Mesothelial cell of epicardium (in vitro differentiated cells): ENCODE measurements at regions not wholly inside any gene's neighbourhood (a gene's known extent, or its start where the extent isn't known, plus 50 kb on each side); places are given as distances from the start of the nearest gene placed in this dataset.

Source experiments
- DNase-seq, 2 experiments: peaks; one replicate each; pipeline ENCODE4 v3.0.0; 2021; ENCODE audit warnings: low spot score in 2 of 2; ENCODE audit not compliant: unreplicated experiment in 2 of 2
- H3K27ac Mint-ChIP-seq: 2 replicates; pipeline ENCODE4 v1.8.0; 2021; ENCODE audit warnings: mixed read lengths
- H3K27me3 Mint-ChIP-seq: 2 replicates; pipeline ENCODE4 v1.8.0; 2021; ENCODE audit warnings: low read depth, mixed read lengths
- H3K36me3 Mint-ChIP-seq: 2 replicates; pipeline ENCODE4 v1.8.0; 2021; ENCODE audit warnings: mixed read lengths
- H3K4me1 Mint-ChIP-seq: 2 replicates; pipeline ENCODE4 v1.8.0; 2021; ENCODE audit warnings: mixed read lengths
- H3K4me3 Mint-ChIP-seq: 2 replicates; pipeline ENCODE4 v1.8.0; 2021; ENCODE audit warnings: mild to moderate bottlenecking, moderate library complexity, mixed read lengths
- H3K9me3 Mint-ChIP-seq: 2 replicates; pipeline ENCODE4 v1.8.0; 2021; ENCODE audit warnings: mixed read lengths
- TF ChIP-seq, protein P1 (sequence below): fragments of 200-600 bp; sonication (generic); IDR thresholded peaks from one replicate; pipeline ENCODE4 v1.5.0; 2021; ENCODE audit warnings: antibody characterized with exemption; ENCODE audit not compliant: unreplicated experiment

DNA sequence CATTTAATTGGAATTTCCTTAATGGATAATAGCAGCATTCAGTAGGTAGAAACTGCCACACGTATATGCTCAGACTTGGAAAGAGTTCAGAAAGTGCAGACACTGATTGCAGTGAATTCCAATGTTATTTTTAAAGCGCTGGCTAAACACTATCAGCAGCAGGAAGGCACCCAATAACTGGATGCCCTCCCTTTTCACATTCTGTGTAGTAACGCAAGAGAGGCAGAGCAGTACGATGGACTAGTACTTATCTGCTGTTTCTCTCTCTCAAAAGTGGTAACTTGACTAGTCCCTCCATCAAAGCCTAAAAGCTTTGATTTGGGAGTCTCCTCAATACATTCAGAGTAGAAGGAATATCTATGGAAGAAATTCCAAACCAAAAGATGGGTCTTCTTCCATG is 791.0 kb downstream of the TMTC2 start:
- peaks cover 3% of the 10 kb centered on the region for H3K9me3 Mint-ChIP-seq
- H3K36me3 Mint-ChIP-seq: no peaks in the 10 kb centered on the region
- peaks cover 12% of the 10 kb centered on the region for H3K4me1 Mint-ChIP-seq
- H3K4me3 Mint-ChIP-seq: no peak overlapping the region
- H3K27ac Mint-ChIP-seq: peak overlapping the region; percentile 51
- no peaks in the 10 kb centered on the region for H3K27me3 Mint-ChIP-seq
- no peak for DNase-seq
- TF ChIP-seq, protein P1, sequence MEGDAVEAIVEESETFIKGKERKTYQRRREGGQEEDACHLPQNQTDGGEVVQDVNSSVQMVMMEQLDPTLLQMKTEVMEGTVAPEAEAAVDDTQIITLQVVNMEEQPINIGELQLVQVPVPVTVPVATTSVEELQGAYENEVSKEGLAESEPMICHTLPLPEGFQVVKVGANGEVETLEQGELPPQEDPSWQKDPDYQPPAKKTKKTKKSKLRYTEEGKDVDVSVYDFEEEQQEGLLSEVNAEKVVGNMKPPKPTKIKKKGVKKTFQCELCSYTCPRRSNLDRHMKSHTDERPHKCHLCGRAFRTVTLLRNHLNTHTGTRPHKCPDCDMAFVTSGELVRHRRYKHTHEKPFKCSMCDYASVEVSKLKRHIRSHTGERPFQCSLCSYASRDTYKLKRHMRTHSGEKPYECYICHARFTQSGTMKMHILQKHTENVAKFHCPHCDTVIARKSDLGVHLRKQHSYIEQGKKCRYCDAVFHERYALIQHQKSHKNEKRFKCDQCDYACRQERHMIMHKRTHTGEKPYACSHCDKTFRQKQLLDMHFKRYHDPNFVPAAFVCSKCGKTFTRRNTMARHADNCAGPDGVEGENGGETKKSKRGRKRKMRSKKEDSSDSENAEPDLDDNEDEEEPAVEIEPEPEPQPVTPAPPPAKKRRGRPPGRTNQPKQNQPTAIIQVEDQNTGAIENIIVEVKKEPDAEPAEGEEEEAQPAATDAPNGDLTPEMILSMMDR: no peak

DNA sequence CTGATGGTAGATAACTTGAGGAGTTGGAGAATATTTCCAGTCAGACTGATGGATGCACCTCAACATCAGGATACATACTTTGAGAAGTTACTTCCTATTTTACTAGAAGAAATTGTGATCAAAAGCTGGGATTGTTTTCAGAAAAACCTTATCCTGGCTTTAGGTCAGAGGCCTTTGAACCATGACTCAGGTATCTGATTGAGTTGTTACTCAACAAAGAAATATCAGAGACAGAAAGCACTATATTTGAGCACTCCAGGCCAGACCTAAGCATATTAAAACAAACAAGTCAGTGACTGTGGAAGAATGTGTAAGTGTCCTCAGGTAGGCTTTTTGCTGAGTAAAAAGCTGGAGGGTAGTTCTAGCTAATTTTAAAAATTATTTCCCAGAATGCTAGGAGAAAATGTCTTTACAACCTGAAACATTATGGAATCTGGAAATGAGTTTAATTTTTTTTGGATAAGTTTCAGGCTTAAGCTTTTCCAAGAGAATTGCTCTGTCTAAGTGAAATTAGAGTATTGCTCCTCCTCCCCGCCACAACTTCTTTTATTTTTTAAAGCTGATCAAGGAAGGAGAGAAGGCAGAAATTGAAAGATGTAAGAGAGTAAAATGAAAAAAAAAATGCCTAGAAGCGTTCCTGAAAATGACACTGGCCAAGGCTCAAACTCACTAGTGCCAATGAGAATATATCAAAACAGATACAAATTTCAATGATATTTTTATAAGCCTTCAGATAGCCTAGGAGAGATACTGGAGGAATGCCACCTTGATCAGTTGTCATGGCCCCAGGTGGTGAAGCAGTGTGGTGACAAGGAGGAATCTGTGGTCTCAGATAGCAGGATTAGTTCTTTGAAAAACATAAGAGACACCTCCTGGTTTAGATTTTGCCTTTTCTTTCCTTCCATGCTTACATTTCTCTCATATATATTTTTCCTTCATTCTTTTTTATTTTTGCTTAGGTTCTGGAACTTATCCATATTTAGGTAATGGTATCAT is 790.3 kb downstream of the TMTC2 start:
- peaks cover 2% of the 10 kb centered on the region for H3K9me3 Mint-ChIP-seq
- peak overlapping the region; percentile 51 for H3K27ac Mint-ChIP-seq
- H3K4me3 Mint-ChIP-seq: no peak overlapping the region
- no peaks in the 10 kb centered on the region for H3K36me3 Mint-ChIP-seq
- no peak for DNase-seq
- H3K4me1 Mint-ChIP-seq: peaks cover 12% of the 10 kb centered on the region
- no peaks in the 10 kb centered on the region for H3K27me3 Mint-ChIP-seq
- TF ChIP-seq, protein P1: no peak

DNA sequence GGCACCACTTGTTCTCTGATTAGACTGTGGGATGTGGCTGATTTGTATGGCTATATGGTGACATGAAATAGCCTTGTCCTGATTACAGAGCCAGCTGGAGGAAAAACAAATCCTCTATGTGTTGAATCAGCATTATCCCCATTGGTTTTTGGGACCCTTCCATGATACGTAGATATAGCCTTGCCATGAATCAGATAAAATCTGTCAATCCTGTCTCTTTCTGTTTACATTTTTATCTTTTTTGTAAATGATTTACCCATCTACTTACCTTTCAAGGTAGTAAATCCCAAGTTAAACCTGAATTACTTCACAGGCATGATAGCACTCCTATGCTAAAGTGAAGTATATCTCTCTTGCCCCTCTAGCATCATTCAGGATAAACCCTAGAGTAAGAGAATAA is 789.3 kb downstream of the TMTC2 start:
- TF ChIP-seq, protein P1: no peak
- no peak for DNase-seq
- Mint-ChIP-seq H3K27me3 (no peaks in the 10 kb centered on the region), H3K4me3 (no peak overlapping the region), H3K9me3 (no peaks in the 10 kb centered on the region), H3K36me3 (no peaks in the 10 kb centered on the region), H3K4me1 (peaks cover 12% of the 10 kb centered on the region), H3K27ac (no peak overlapping the region)

DNA sequence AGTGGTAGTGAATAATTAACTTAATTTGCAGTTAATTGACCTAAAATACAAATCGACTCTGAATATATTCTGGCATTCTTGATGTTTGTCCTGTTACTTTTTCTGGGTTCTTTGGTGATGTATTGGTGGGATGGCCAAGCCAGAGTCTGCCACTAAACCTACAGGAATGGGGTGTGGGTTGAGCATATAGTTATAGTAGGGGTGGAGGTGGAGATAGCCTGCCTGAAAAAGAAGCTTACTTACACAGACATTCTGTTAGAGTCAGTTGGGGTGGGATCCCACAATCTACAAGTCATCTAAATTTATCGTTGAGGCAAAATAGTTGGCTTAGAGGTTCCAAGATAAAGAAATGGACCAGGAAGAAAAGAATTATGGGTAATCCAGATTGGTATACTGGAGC is 787.7 kb downstream of the TMTC2 start:
- Mint-ChIP-seq H3K9me3 (no peaks in the 10 kb centered on the region), H3K27me3 (no peaks in the 10 kb centered on the region), H3K27ac (no peak overlapping the region), H3K4me3 (no peak overlapping the region), H3K36me3 (no peaks in the 10 kb centered on the region), H3K4me1 (peaks cover 12% of the 10 kb centered on the region)
- no peak for DNase-seq
- TF ChIP-seq, protein P1: no peak

DNA sequence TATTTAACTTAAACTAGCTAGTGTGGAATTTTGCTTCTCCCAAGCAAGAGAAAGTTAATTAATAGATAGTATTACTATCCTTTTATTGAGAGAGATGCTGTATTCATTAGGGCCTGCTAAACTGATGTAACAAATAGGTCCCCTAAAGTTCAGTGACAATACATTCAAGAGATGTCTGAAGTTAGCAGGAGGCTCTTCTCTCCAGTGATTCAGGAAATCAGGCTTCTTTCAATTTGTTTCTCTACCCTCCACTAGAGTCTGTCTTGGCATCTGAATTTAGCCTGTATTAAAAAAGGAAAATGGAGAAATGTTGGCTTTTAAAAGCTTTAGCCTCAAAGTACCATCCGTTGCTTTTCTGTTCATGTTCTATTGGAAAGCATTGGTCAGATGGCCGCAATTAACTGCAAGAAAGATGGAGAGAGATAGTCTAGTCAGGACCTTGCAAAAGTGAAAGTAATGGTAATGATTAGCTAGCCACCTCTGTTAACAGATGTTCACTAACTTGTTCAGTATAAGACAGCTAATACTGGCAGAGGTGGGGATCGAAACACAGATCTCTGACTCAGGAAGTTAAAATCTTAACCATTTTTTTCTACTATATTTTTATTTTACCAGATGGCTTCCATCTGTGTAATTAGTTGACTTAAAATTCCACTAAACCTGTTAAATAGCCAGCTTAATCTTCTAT is 786.8 kb downstream of the TMTC2 start:
- H3K27me3 Mint-ChIP-seq: no peaks in the 10 kb centered on the region
- no peak overlapping the region for H3K4me3 Mint-ChIP-seq
- H3K9me3 Mint-ChIP-seq: no peaks in the 10 kb centered on the region
- TF ChIP-seq, protein P1: no peak
- no peak overlapping the region for H3K27ac Mint-ChIP-seq
- peaks cover 12% of the 10 kb centered on the region for H3K4me1 Mint-ChIP-seq
- no peak for DNase-seq
- H3K36me3 Mint-ChIP-seq: no peaks in the 10 kb centered on the region
